GM23338 (cell line): ENCODE measurements at regions not wholly inside any gene's neighbourhood (a gene's known extent, or its start where the extent isn't known, plus 50 kb on each side); places are given as distances from the start of the nearest gene placed in this dataset.

ENCODE experiments used
- ATAC-seq: fragments of 200-7000 bp; cut with Tn5 transposase; 3 replicates; pipeline ENCODE4 v1.9.1; 2020
- DNase-seq: peaks from one replicate; pipeline ENCODE4 v3.0.0-alpha.2; 2015; ENCODE audit warnings: low spot score
- H2AFZ ChIP-seq: fragments of 200-600 bp; sonication (generic); 2 replicates; pipeline ENCODE4 v1.8.0; 2016; ENCODE audit warnings: antibody characterized with exemption, mild to moderate bottlenecking, moderate library complexity
- H3F3A ChIP-seq: fragments of 200-600 bp; sonication (generic); replicated peaks from 2 replicates; pipeline ENCODE4 v1.8.0; 2017; ENCODE audit warnings: antibody characterized with exemption, mixed run types, low read depth
- H3K27ac ChIP-seq: fragments of 200-600 bp; sonication (generic); 2 replicates; pipeline ENCODE4 v1.6.1; 2016; ENCODE audit warnings: low read depth
- H3K27me3 ChIP-seq: fragments of 200-600 bp; sonication (generic); 2 replicates; pipeline ENCODE4 v1.8.0; 2016; ENCODE audit warnings: mild to moderate bottlenecking, mixed run types, moderate library complexity; ENCODE audit not compliant: insufficient read depth
- H3K36me3 ChIP-seq: fragments of 200-600 bp; sonication (generic); 2 replicates; pipeline ENCODE4 v1.8.0; 2016; ENCODE audit warnings: mild to moderate bottlenecking; ENCODE audit not compliant: insufficient read depth
- H3K4me1 ChIP-seq: fragments of 200-600 bp; sonication (generic); 2 replicates; pipeline ENCODE4 v1.8.0; 2016; ENCODE audit warnings: mild to moderate bottlenecking, moderate library complexity; ENCODE audit not compliant: insufficient read depth
- H3K4me2 ChIP-seq: fragments of 200-600 bp; sonication (generic); 2 replicates; pipeline ENCODE4 v1.7.1; 2017; ENCODE audit warnings: mixed run types
- H3K4me3 ChIP-seq: fragments of 200-600 bp; sonication (generic); 2 replicates; pipeline ENCODE4 v1.6.1; 2016; ENCODE audit warnings: mixed run types
- H3K79me2 ChIP-seq: fragments of 200-600 bp; sonication (generic); replicated peaks from 2 replicates; pipeline ENCODE4 v1.8.0; 2017; ENCODE audit warnings: mild to moderate bottlenecking; ENCODE audit not compliant: insufficient read depth
- H3K9me2 ChIP-seq: fragments of 200-600 bp; sonication (generic); 2 replicates; pipeline ENCODE4 v1.8.0; 2017; ENCODE audit not compliant: insufficient read depth
- H4K20me1 ChIP-seq: fragments of 200-600 bp; sonication (generic); replicated peaks from 2 replicates; pipeline ENCODE4 v1.8.0; 2017; ENCODE audit warnings: mild to moderate bottlenecking; ENCODE audit not compliant: insufficient read depth
- H3K27ac Mint-ChIP-seq: 2 replicates; pipeline ENCODE4 v1.8.0; 2020; ENCODE audit warnings: inconsistent platforms, mild to moderate bottlenecking, moderate library complexity, mixed read lengths
- H3K27me3 Mint-ChIP-seq: 3 replicates; pipeline ENCODE4 v1.8.0; 2022; ENCODE audit warnings: low read depth, mild to moderate bottlenecking, moderate library complexity, mixed read lengths, inconsistent platforms; ENCODE audit not compliant: insufficient read depth, poor library complexity
- H3K36me3 Mint-ChIP-seq: 3 replicates; pipeline ENCODE4 v1.8.0; 2021; ENCODE audit warnings: low read depth, mild to moderate bottlenecking, inconsistent platforms, moderate library complexity, mixed read lengths
- H3K4me1 Mint-ChIP-seq: 3 replicates; pipeline ENCODE4 v1.8.0; 2020; ENCODE audit warnings: mild to moderate bottlenecking, inconsistent platforms, mixed read lengths
- H3K4me3 Mint-ChIP-seq: 3 replicates; pipeline ENCODE4 v1.8.0; 2021; ENCODE audit warnings: moderate library complexity, mild to moderate bottlenecking, inconsistent platforms, mixed read lengths
- H3K9me3 Mint-ChIP-seq: 3 replicates; pipeline ENCODE4 v1.8.0; 2020; ENCODE audit warnings: moderate library complexity, mild to moderate bottlenecking, inconsistent platforms, mixed read lengths
- CREB1 ChIP-seq: fragments of 250-450 bp; sonication (Bioruptor Pico); IDR thresholded peaks from 2 replicates; pipeline ENCODE4 v1.5.0; 2020; ENCODE audit warnings: low read depth, mild to moderate bottlenecking, moderate library complexity
- EZH2 ChIP-seq: fragments of 200-600 bp; sonication (generic); IDR thresholded peaks from one replicate; pipeline ENCODE4 v1.8.0; 2017; ENCODE audit warnings: antibody characterized with exemption, mild to moderate bottlenecking, low read depth; ENCODE audit not compliant: unreplicated experiment
- NANOG ChIP-seq: IDR thresholded peaks from 2 replicates; pipeline ENCODE4 v1.6.1; 2016; ENCODE audit warnings: antibody characterized with exemption, borderline replicate concordance
- ZNF331 ChIP-seq: fragments of 250-450 bp; sonication (Bioruptor Pico); IDR thresholded peaks from 2 replicates; pipeline ENCODE4 v1.5.0; 2020; ENCODE audit warnings: low read depth, mild to moderate bottlenecking, moderate library complexity
- TF ChIP-seq, protein P1 (sequence below): IDR thresholded peaks from one replicate; pipeline ENCODE4 v1.6.1; 2018; ENCODE audit warnings: antibody characterized with exemption; ENCODE audit not compliant: unreplicated experiment
- TF ChIP-seq, protein P2 (sequence below), 2 experiments: fragments of 200-600 bp in 1 of 2; sonication (generic) in 1 of 2; conservative IDR thresholded peaks; 2 replicates each; pipeline versions ENCODE4 v1.5.1 to v1.6.1; 2016 to 2017; ENCODE audit warnings: antibody characterized with exemption in 2 of 2, low read depth in 2 of 2, mild to moderate bottlenecking in 2 of 2, moderate library complexity in 1 of 2

DNA sequence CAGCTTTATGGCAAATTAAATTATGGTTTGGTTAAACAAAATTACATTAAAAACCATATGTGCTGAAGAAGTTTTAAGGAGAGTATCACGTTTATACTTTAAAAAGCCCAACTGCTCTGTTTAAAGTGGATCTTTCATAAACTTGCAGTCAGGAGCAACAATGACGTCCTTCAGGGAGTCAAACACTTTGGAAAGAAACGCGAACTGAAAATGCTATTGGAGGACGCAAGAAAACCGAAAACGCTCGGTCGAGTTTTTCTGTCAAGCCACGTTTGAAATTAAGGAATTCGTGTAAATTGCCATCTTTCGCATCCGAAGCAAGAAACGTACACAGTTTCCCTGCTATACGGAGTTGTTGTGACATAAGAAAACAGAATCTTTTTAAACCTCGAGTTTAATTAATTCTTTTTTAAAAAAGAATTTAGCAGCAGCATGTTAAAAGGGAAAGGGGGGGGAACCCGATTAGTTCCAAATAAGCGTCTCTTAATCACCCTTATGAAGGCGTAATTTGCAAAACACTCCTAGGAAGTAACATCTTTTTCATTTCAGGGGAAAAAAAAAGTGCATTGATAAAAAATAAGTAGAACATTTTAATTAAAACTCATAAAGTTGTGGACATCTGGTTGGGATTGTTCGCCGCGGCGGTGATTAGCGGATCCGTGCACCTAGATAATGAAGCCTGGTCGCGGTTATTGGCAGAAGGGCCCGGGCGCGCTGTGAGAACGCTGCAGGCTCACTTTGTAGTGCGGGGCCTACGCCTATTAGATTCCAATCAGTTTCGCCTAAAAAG, 295.4 kb downstream of the TFAP2C start:
- H3K4me3 ChIP-seq: peak overlapping the region; percentile 67
- Mint-ChIP-seq H3K27me3 (peaks cover 81% of the 10 kb centered on the region), H3K4me3 (peak overlapping the region; percentile 74), H3K4me1 (peaks cover 39% of the 10 kb centered on the region), H3K36me3 (no peaks in the 10 kb centered on the region), H3K9me3 (no peaks in the 10 kb centered on the region), H3K27ac (no peak overlapping the region)
- peaks cover 63% of the 10 kb centered on the region for H3K27me3 ChIP-seq
- peak; percentile 85 for DNase-seq
- H3K4me1 ChIP-seq: peaks cover 46% of the 10 kb centered on the region
- peak; percentile 64 for ATAC-seq
- H2AFZ ChIP-seq: no peak overlapping the region
- H3K79me2 ChIP-seq: no peaks in the 10 kb centered on the region
- peak; percentile 47 for TF ChIP-seq EZH2
- TF ChIP-seq, protein P1, sequence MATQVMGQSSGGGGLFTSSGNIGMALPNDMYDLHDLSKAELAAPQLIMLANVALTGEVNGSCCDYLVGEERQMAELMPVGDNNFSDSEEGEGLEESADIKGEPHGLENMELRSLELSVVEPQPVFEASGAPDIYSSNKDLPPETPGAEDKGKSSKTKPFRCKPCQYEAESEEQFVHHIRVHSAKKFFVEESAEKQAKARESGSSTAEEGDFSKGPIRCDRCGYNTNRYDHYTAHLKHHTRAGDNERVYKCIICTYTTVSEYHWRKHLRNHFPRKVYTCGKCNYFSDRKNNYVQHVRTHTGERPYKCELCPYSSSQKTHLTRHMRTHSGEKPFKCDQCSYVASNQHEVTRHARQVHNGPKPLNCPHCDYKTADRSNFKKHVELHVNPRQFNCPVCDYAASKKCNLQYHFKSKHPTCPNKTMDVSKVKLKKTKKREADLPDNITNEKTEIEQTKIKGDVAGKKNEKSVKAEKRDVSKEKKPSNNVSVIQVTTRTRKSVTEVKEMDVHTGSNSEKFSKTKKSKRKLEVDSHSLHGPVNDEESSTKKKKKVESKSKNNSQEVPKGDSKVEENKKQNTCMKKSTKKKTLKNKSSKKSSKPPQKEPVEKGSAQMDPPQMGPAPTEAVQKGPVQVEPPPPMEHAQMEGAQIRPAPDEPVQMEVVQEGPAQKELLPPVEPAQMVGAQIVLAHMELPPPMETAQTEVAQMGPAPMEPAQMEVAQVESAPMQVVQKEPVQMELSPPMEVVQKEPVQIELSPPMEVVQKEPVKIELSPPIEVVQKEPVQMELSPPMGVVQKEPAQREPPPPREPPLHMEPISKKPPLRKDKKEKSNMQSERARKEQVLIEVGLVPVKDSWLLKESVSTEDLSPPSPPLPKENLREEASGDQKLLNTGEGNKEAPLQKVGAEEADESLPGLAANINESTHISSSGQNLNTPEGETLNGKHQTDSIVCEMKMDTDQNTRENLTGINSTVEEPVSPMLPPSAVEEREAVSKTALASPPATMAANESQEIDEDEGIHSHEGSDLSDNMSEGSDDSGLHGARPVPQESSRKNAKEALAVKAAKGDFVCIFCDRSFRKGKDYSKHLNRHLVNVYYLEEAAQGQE: no peak
- H3K4me2 ChIP-seq: peak overlapping the region; percentile 93
- no peaks in the 10 kb centered on the region for H3K36me3 ChIP-seq
- no peaks in the 10 kb centered on the region for H3K9me2 ChIP-seq
- H3K27ac ChIP-seq: no peak overlapping the region
- H4K20me1 ChIP-seq: no peaks in the 10 kb centered on the region
- peaks cover 4% of the 10 kb centered on the region; the same call in 1 of the 2 replicates for H3F3A ChIP-seq

DNA sequence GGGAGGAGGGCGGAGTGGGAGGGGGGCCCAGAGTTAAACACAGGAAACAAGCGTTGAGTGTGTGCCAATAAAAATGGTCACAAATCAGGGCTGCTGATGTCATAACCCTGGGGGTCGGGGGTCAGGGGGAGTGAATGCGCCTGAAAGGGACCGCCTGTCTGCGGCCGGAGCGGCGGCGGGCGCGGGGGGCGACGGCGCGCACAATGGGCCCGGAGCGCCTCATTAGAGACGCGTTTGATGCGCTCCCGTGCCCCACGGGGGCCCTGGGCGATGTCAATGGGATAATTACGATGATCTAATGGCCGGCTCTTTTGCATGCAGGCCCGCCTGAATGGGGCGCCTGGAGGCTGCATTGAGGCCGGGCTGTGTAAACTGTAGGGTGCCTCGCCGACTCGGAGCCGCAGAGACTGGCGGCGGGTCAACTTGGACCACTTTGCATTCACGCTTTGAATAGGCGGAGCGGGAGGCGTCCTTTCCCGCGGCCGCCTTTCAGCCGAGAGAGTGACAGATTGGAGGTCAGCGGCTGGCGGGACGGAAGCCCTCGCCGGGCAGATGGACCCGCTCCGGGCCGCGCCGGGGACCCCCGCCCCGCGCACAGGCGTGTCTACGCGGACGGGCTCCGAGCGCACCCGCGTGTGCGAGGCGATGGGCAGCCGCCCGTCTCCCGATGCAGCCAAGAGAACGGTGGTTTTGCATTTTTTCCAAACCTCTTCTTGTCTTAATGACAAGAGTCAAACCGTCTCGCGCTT, 296.1 kb downstream of the TFAP2C start:
- Mint-ChIP-seq H3K36me3 (no peaks in the 10 kb centered on the region), H3K4me1 (peaks cover 44% of the 10 kb centered on the region), H3K4me3 (peak overlapping the region; percentile 74), H3K27me3 (peaks cover 79% of the 10 kb centered on the region), H3K27ac (no peak overlapping the region), H3K9me3 (no peaks in the 10 kb centered on the region)
- Histone ChIP-seq H3K27ac (no peak overlapping the region), H3K36me3 (no peaks in the 10 kb centered on the region), H3K4me3 (peak overlapping the region; percentile 67), H3K4me1 (peaks cover 54% of the 10 kb centered on the region), H2AFZ (peak overlapping the region; percentile 77), H4K20me1 (no peaks in the 10 kb centered on the region), H3K4me2 (peak overlapping the region; percentile 93), H3K79me2 (no peaks in the 10 kb centered on the region), H3F3A (peaks cover 4% of the 10 kb centered on the region; the same call in 1 of the 2 replicates), H3K27me3 (peaks cover 63% of the 10 kb centered on the region), H3K9me2 (no peaks in the 10 kb centered on the region)
- DNase-seq (peak; percentile 80), ATAC-seq (peak; percentile 88)
- peak; percentile 38; the same call in 1 of the 2 replicates for TF ChIP-seq NANOG
- TF ChIP-seq ZNF331 (CRISPR knock-in tag): no peak
- TF ChIP-seq EZH2: no peak
- TF ChIP-seq CREB1: peak; percentile 79
- TF ChIP-seq, protein P2, sequence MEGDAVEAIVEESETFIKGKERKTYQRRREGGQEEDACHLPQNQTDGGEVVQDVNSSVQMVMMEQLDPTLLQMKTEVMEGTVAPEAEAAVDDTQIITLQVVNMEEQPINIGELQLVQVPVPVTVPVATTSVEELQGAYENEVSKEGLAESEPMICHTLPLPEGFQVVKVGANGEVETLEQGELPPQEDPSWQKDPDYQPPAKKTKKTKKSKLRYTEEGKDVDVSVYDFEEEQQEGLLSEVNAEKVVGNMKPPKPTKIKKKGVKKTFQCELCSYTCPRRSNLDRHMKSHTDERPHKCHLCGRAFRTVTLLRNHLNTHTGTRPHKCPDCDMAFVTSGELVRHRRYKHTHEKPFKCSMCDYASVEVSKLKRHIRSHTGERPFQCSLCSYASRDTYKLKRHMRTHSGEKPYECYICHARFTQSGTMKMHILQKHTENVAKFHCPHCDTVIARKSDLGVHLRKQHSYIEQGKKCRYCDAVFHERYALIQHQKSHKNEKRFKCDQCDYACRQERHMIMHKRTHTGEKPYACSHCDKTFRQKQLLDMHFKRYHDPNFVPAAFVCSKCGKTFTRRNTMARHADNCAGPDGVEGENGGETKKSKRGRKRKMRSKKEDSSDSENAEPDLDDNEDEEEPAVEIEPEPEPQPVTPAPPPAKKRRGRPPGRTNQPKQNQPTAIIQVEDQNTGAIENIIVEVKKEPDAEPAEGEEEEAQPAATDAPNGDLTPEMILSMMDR (conservative IDR thresholded peaks at IDR 0.05; ENCODE audit: low read depth in 2 of 2): no peak
